ENCODE measurements at regions not wholly inside any gene's neighbourhood (a gene's known extent, or its start where the extent isn't known, plus 50 kb on each side); places are given as distances from the start of the nearest gene placed in this dataset.
A peak's percentile ranks its signal among the peaks of the same experiment; 100 is the strongest.

DNA sequence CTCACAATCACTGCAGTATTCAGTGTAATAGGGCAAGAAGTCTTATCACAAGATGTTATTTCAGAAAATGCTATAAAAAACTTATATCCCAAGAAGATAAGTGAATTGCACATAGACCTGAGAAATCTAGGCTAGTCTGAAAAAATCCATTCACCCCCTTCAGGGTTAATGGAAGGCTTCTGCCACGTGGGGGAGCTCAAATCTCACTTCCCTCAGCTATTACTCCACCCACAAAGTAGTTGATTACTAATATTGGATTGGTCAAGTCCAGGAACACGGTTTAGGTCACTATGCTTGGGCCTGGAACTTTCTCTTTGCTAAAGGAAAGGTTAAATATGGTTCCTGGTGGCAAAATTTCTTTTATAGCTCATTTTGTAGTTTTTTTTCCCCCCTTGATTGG is 51.2 kb upstream of the ADAM23 start:
- no peaks in the 10 kb centered on the region for H3K9me3 ChIP-seq

More for the DNA sequence above, 51.2 kb upstream of the ADAM23 start:
- no peaks in the 10 kb centered on the region for H3K4me1 ChIP-seq
- no peak overlapping the region for H3K4me3 ChIP-seq
- H3K36me3 ChIP-seq = no peaks in the 10 kb centered on the region
- no peak overlapping the region for H3K27ac ChIP-seq
- TF ChIP-seq POLR2A (IDR thresholded peaks at IDR 0.05) = no peak
- TF ChIP-seq, protein P1, sequence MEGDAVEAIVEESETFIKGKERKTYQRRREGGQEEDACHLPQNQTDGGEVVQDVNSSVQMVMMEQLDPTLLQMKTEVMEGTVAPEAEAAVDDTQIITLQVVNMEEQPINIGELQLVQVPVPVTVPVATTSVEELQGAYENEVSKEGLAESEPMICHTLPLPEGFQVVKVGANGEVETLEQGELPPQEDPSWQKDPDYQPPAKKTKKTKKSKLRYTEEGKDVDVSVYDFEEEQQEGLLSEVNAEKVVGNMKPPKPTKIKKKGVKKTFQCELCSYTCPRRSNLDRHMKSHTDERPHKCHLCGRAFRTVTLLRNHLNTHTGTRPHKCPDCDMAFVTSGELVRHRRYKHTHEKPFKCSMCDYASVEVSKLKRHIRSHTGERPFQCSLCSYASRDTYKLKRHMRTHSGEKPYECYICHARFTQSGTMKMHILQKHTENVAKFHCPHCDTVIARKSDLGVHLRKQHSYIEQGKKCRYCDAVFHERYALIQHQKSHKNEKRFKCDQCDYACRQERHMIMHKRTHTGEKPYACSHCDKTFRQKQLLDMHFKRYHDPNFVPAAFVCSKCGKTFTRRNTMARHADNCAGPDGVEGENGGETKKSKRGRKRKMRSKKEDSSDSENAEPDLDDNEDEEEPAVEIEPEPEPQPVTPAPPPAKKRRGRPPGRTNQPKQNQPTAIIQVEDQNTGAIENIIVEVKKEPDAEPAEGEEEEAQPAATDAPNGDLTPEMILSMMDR (IDR thresholded peaks at IDR 0.05) = peak in 4 of 6 experiments; percentile 32 to 76 (median 62)
- peak in 1 of 3 donors; percentile 72 for DNase-seq
- H3K27me3 ChIP-seq = no peaks in the 10 kb centered on the region

Data from Peyer's patch (tissue), 4 donors.